ENCODE measurements at regions not wholly inside any gene's neighbourhood (a gene's known extent, or its start where the extent isn't known, plus 50 kb on each side); places are given as distances from the start of the nearest gene placed in this dataset.

GRCh38 chr12:115464661-115465060 is 780.7 kb upstream of the TBX3 start:
- Histone ChIP-seq H3K4me3 (ENCODE audit: low read length, poor library complexity, severe bottlenecking) (no peak overlapping the region), H4K20me1 (ENCODE audit: insufficient read depth, low read length, poor library complexity, severe bottlenecking) (no peaks in the 10 kb centered on the region), H3K9me3 (ENCODE audit: insufficient read depth, low read depth, low read length) (no peaks in the 10 kb centered on the region; the same call in 1 of the 2 replicates), H3K4me1 (ENCODE audit: insufficient read depth, low read length, poor library complexity, severe bottlenecking) (no peaks in the 10 kb centered on the region), H3K36me3 (ENCODE audit: insufficient read depth, low read length) (no peaks in the 10 kb centered on the region), H2AFZ (ENCODE audit: low read length) (no peak overlapping the region), H3K27me3 (ENCODE audit: insufficient read depth, low read length, poor library complexity, severe bottlenecking) (no peaks in the 10 kb centered on the region), H3K79me2 (ENCODE audit: insufficient read depth, low read length) (no peaks in the 10 kb centered on the region), H3F3A (ENCODE audit: low read depth) (no peaks in the 10 kb centered on the region), H3K9ac (ENCODE audit: low read depth, low read length, poor library complexity, severe bottlenecking) (no peak overlapping the region), H3K4me2 (ENCODE audit: low read depth, low read length, poor library complexity, severe bottlenecking) (no peak overlapping the region), H3K9me2 (replicated peaks; ENCODE audit: low read depth, low read length) (no peaks in the 10 kb centered on the region)
- TF ChIP-seq, protein P1, sequence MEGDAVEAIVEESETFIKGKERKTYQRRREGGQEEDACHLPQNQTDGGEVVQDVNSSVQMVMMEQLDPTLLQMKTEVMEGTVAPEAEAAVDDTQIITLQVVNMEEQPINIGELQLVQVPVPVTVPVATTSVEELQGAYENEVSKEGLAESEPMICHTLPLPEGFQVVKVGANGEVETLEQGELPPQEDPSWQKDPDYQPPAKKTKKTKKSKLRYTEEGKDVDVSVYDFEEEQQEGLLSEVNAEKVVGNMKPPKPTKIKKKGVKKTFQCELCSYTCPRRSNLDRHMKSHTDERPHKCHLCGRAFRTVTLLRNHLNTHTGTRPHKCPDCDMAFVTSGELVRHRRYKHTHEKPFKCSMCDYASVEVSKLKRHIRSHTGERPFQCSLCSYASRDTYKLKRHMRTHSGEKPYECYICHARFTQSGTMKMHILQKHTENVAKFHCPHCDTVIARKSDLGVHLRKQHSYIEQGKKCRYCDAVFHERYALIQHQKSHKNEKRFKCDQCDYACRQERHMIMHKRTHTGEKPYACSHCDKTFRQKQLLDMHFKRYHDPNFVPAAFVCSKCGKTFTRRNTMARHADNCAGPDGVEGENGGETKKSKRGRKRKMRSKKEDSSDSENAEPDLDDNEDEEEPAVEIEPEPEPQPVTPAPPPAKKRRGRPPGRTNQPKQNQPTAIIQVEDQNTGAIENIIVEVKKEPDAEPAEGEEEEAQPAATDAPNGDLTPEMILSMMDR (conservative IDR thresholded peaks at IDR 0.05; ENCODE audit: low read length) = no peak
- no peak for TF ChIP-seq EZH2phosphoT487 (IDR thresholded peaks at IDR 0.05; ENCODE audit: borderline replicate concordance)

DNA sequence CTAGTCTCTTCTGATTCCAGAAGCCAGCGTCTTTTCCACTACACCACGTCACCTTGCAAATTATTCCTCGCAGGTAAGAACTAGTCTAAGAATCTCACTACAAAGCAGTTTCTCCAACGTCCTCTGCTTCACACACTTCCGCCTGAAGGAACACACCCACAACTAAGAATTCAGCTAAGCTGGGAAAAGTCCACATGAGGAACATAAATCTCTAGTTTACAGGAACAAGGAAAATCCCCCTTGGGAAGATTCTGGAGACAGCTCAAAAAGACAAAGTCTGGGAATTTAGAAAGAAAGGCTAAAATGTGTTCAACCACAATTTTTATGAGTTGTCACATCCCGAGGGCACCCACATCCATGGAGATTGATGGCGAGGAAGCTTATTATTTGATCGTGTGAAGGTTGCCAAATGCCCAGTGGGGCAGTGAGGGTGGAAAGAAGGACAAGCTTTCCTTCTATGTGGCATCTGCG is 780.2 kb upstream of the TBX3 start:
- H4K20me1 ChIP-seq (ENCODE audit: insufficient read depth, low read length, poor library complexity, severe bottlenecking) = no peaks in the 10 kb centered on the region
- no peak overlapping the region for H3K4me3 ChIP-seq (ENCODE audit: low read length, poor library complexity, severe bottlenecking)
- TF ChIP-seq, protein P1 (conservative IDR thresholded peaks at IDR 0.05; ENCODE audit: low read length) = no peak
- TF ChIP-seq EZH2phosphoT487 (IDR thresholded peaks at IDR 0.05; ENCODE audit: borderline replicate concordance) = no peak

GRCh38 chr12:115461401-115461800 is 777.4 kb upstream of the TBX3 start:
- Histone ChIP-seq H3K9me2 (replicated peaks; ENCODE audit: low read depth, low read length) (no peaks in the 10 kb centered on the region), H3K9ac (ENCODE audit: low read depth, low read length, poor library complexity, severe bottlenecking) (no peak overlapping the region), H3K4me2 (ENCODE audit: low read depth, low read length, poor library complexity, severe bottlenecking) (no peak overlapping the region), H3K4me3 (ENCODE audit: low read length, poor library complexity, severe bottlenecking) (no peak overlapping the region), H3K36me3 (ENCODE audit: insufficient read depth, low read length) (no peaks in the 10 kb centered on the region), H3K79me2 (ENCODE audit: insufficient read depth, low read length) (no peaks in the 10 kb centered on the region), H3K9me3 (ENCODE audit: insufficient read depth, low read depth, low read length) (no peaks in the 10 kb centered on the region), H2AFZ (ENCODE audit: low read length) (no peak overlapping the region), H3F3A (ENCODE audit: low read depth) (no peaks in the 10 kb centered on the region), H3K4me1 (ENCODE audit: insufficient read depth, low read length, poor library complexity, severe bottlenecking) (no peaks in the 10 kb centered on the region), H3K27me3 (ENCODE audit: insufficient read depth, low read length, poor library complexity, severe bottlenecking) (no peaks in the 10 kb centered on the region), H4K20me1 (ENCODE audit: insufficient read depth, low read length, poor library complexity, severe bottlenecking) (no peaks in the 10 kb centered on the region)
- no peak for TF ChIP-seq EZH2phosphoT487 (IDR thresholded peaks at IDR 0.05; ENCODE audit: borderline replicate concordance)
- TF ChIP-seq, protein P1 (conservative IDR thresholded peaks at IDR 0.05; ENCODE audit: low read length) = no peak

More for the DNA sequence above, 780.2 kb upstream of the TBX3 start:
- Histone ChIP-seq H3K4me2 (ENCODE audit: low read depth, low read length, poor library complexity, severe bottlenecking) (no peak overlapping the region), H3K4me1 (ENCODE audit: insufficient read depth, low read length, poor library complexity, severe bottlenecking) (no peaks in the 10 kb centered on the region), H3K9me2 (replicated peaks; ENCODE audit: low read depth, low read length) (no peaks in the 10 kb centered on the region), H2AFZ (ENCODE audit: low read length) (no peak overlapping the region), H3K27me3 (ENCODE audit: insufficient read depth, low read length, poor library complexity, severe bottlenecking) (no peaks in the 10 kb centered on the region), H3K9me3 (ENCODE audit: insufficient read depth, low read depth, low read length) (no peaks in the 10 kb centered on the region; the same call in 1 of the 2 replicates), H3F3A (ENCODE audit: low read depth) (no peaks in the 10 kb centered on the region), H3K79me2 (ENCODE audit: insufficient read depth, low read length) (no peaks in the 10 kb centered on the region), H3K36me3 (ENCODE audit: insufficient read depth, low read length) (no peaks in the 10 kb centered on the region), H3K9ac (ENCODE audit: low read depth, low read length, poor library complexity, severe bottlenecking) (no peak overlapping the region)

Measured in Loucy (cell line).